Right atrium auricular region (tissue), 2 donors: ENCODE measurements at regions not wholly inside any gene's neighbourhood (a gene's known extent, or its start where the extent isn't known, plus 50 kb on each side); places are given as distances from the start of the nearest gene placed in this dataset.

ENCODE experiments used
- DNase-seq: peaks from one replicate; pipeline ENCODE4 v3.0.0-alpha.2; 2019; ENCODE audit warnings: low spot score
- H3K27ac ChIP-seq, 2 donors: fragments of 200-600 bp; sonication (generic); 1 replicate in 1 of 2; 2 replicates in 1 of 2; pipeline ENCODE4 v1.5.1; 2016 to 2019
- H3K27me3 ChIP-seq, 2 donors: fragments of 200-600 bp; sonication (generic); one replicate each; pipeline versions ENCODE4 v1.5.1 to v1.6.0; 2017 to 2019
- H3K36me3 ChIP-seq: fragments of 200-600 bp; sonication (generic); one replicate; pipeline ENCODE4 v1.5.1; 2016
- H3K4me1 ChIP-seq, 2 donors: fragments of 200-600 bp; sonication (generic); one replicate each; pipeline versions ENCODE4 v1.5.1 to v1.6.0; 2017 to 2019
- H3K4me3 ChIP-seq, 2 donors: fragments of 200-600 bp; sonication (generic); 1 replicate in 1 of 2; 2 replicates in 1 of 2; pipeline ENCODE4 v1.5.1; 2017 to 2019; ENCODE audit warnings: mild to moderate bottlenecking in 1 of 2, moderate library complexity in 1 of 2
- H3K9me3 ChIP-seq, 2 donors: fragments of 200-600 bp; sonication (generic); one replicate each; pipeline ENCODE4 v1.5.1; 2019
- TF ChIP-seq, protein P1 (sequence below), 2 donors: fragments of 200-600 bp; sonication (generic); IDR thresholded peaks; one replicate each; pipeline ENCODE4 v1.5.1; 2019; ENCODE audit warnings: antibody characterized with exemption in 2 of 2

DNA sequence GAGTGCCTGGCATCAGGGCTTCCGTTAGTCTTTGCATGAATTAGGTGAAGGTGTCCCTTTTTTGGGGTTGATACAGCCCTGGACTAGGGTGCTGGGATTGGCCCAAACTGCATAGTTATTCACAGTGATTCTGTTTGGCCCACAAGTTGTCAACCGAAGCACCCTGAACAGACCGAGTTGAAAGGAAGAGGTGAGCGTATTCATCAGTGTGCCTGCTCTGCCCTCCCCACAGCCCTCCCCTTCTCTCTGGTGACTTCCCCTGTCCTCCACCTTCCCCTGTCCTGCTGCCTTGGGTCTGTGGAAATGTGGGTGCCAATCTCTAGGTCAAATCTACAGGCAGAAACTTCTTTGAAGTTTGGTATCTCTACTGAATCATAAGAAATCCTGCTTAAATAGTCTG lies 330.5 kb downstream of the DYSF start:
- Histone ChIP-seq H3K36me3 (no peaks in the 10 kb centered on the region), H3K27me3 (no peaks in the 10 kb centered on the region), H3K9me3 (no peaks in the 10 kb centered on the region), H3K4me3 (no peak overlapping the region), H3K27ac (no peak overlapping the region), H3K4me1 (no peaks in the 10 kb centered on the region)
- TF ChIP-seq, protein P1, sequence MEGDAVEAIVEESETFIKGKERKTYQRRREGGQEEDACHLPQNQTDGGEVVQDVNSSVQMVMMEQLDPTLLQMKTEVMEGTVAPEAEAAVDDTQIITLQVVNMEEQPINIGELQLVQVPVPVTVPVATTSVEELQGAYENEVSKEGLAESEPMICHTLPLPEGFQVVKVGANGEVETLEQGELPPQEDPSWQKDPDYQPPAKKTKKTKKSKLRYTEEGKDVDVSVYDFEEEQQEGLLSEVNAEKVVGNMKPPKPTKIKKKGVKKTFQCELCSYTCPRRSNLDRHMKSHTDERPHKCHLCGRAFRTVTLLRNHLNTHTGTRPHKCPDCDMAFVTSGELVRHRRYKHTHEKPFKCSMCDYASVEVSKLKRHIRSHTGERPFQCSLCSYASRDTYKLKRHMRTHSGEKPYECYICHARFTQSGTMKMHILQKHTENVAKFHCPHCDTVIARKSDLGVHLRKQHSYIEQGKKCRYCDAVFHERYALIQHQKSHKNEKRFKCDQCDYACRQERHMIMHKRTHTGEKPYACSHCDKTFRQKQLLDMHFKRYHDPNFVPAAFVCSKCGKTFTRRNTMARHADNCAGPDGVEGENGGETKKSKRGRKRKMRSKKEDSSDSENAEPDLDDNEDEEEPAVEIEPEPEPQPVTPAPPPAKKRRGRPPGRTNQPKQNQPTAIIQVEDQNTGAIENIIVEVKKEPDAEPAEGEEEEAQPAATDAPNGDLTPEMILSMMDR (IDR thresholded peaks at IDR 0.05) = no peak
- no peak for DNase-seq

DNA sequence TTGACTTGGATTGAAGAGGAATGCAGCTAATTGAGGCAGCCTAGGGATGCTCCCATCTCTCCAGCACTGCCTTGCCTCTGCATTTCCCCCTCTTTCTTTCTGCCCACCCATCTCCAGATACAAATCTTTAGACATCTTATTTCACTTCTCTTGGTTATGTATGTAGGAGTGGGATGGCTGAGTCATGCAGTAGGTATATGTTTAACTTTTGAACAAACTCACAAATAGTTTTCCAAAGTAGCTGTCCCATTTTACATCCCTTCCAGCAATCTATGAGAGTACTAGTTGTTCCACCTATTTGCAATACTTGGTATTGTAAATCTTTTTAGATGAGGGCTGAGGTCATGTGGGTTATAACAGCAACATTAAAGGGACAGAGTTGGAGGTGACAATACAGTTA lies 329.9 kb downstream of the DYSF start:
- H3K4me1 ChIP-seq = no peaks in the 10 kb centered on the region
- no peaks in the 10 kb centered on the region for H3K36me3 ChIP-seq
- TF ChIP-seq, protein P1 (IDR thresholded peaks at IDR 0.05) = no peak
- H3K27ac ChIP-seq = no peak overlapping the region
- no peaks in the 10 kb centered on the region for H3K9me3 ChIP-seq
- no peak overlapping the region for H3K4me3 ChIP-seq
- H3K27me3 ChIP-seq = no peaks in the 10 kb centered on the region
- DNase-seq = no peak

DNA sequence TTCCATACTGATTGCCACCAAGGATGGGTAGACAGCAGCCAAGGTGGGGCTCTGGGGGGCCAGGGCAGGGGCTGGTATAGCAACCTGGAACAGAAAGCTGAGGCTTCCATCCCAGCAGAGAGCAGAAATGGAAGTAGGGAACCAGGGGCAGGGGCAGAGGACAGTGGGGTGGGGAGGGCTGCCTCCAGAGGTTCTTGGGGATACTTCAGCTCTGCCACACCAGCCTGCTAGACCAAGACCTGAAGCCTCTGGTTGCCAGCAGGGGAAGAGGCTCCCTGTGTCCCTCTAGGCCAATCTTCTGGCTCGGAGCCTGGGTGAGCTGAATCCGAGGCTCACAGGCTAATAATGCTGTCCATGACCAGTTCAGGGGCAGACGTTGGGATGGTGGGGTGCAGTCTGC lies 329.0 kb downstream of the DYSF start:
- Histone ChIP-seq H3K4me3 (no peak overlapping the region), H3K27ac (no peak overlapping the region), H3K27me3 (no peaks in the 10 kb centered on the region), H3K4me1 (no peaks in the 10 kb centered on the region), H3K36me3 (no peaks in the 10 kb centered on the region), H3K9me3 (no peaks in the 10 kb centered on the region)
- TF ChIP-seq, protein P1 (IDR thresholded peaks at IDR 0.05) = no peak
- peak; percentile 36 for DNase-seq

DNA sequence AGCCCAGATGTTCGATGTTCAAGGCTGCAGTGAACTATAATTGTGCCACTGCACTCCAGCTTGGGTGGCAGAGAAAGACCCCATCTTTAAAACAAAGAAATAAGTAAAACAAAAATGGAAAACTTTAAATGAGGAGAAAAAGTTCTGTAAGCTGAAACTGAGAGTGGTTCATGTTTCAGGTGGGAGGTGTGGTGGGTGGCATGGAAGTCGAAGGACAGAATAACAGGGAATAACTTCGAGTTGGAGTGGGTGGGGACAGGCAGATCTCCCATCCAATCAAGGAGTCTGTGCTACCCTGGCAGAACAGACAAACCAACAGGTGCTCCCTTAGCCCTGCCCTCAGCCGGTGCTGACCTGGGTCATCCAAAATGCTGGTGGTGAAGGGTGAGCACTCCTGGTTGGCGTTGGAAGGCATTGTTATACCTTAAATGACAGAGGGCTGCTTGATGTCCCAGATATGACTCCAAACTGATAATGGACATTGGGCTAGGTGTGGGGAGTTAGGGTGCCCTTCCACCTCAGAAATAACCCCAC lies 328.4 kb downstream of the DYSF start:
- peak; percentile 18 for DNase-seq
- Histone ChIP-seq H3K4me3 (no peak overlapping the region), H3K27me3 (no peaks in the 10 kb centered on the region), H3K36me3 (no peaks in the 10 kb centered on the region), H3K4me1 (no peaks in the 10 kb centered on the region), H3K9me3 (no peaks in the 10 kb centered on the region), H3K27ac (no peak overlapping the region)
- TF ChIP-seq, protein P1 (IDR thresholded peaks at IDR 0.05) = no peak

DNA sequence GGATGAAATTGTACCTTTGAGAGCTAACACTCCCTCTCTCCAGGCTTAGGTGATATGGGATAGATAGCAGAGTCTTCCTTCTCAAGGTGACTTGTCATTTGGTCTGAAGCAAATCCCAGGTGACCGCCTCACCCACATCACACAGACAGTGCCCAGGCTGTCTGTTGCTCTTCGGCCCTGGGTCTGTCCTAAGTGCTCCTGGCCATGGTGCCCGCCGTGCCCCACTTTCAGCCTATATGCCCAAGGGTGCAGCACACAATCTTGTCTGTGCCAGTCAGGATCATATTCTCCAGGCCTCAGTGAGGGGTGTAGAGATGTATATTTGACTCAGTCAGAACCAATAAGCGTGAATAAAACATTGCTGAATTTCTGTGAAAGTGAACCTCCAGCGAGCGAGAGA lies 326.8 kb downstream of the DYSF start:
- H3K36me3 ChIP-seq = no peaks in the 10 kb centered on the region
- TF ChIP-seq, protein P1 (IDR thresholded peaks at IDR 0.05) = no peak
- DNase-seq = peak; percentile 30

DNA sequence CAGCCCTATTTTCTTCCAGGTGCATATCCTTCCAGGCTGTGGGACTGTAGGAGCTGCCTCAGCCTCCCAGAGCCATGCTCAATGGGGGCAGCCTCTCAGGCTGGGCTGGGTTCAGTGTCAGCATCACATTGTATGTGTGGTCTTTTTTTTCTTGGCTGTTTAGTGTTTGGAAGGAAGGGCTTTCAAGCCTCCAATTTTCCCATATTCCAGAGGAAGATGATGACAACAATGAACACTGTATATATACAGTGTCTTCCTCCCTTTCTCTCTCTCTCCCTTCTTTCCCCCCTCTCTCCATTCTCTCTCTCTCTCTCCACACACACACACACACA lies 326.4 kb downstream of the DYSF start:
- TF ChIP-seq, protein P1 (IDR thresholded peaks at IDR 0.05) = no peak
- Histone ChIP-seq H3K27ac (no peak overlapping the region), H3K36me3 (no peaks in the 10 kb centered on the region), H3K4me1 (no peaks in the 10 kb centered on the region), H3K27me3 (no peaks in the 10 kb centered on the region), H3K9me3 (no peaks in the 10 kb centered on the region), H3K4me3 (no peak overlapping the region)
- DNase-seq = no peak

More for the DNA sequence above, 326.8 kb downstream of the DYSF start:
- H3K27me3 ChIP-seq = no peaks in the 10 kb centered on the region
- H3K9me3 ChIP-seq = no peaks in the 10 kb centered on the region
- H3K4me1 ChIP-seq = no peaks in the 10 kb centered on the region
- H3K27ac ChIP-seq = no peak overlapping the region
- H3K4me3 ChIP-seq = no peak overlapping the region
